LNCAP (cell line): ENCODE measurements at regions not wholly inside any gene's neighbourhood (a gene's known extent, or its start where the extent isn't known, plus 50 kb on each side); places are given as distances from the start of the nearest gene placed in this dataset.

Source experiments
- TF ChIP-seq, protein P1 (sequence below): fragments of 450-650 bp; IDR thresholded peaks from 2 replicates; pipeline ENCODE4 v1.5.1; 2017; ENCODE audit warnings: mild to moderate bottlenecking

DNA sequence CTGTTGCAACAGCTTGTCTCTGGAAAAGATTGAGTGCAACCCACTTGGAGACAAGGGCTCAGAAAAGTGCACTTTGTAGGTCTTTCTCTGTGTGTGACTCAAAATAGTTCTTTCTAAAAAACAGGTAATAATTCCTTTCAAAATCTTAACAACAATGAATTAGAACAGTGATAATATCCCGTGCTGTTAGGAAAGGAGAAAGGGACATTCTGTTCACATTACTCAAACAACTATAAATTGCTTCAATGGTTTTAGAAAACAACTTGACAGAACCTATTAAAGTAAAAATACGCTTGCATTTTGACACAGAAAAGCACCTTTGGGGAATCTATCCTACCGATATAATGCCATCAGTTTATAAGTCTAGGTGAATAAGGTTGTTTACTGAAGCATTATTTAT, 468.1 kb upstream of the DPP6 start:
- TF ChIP-seq, protein P1, sequence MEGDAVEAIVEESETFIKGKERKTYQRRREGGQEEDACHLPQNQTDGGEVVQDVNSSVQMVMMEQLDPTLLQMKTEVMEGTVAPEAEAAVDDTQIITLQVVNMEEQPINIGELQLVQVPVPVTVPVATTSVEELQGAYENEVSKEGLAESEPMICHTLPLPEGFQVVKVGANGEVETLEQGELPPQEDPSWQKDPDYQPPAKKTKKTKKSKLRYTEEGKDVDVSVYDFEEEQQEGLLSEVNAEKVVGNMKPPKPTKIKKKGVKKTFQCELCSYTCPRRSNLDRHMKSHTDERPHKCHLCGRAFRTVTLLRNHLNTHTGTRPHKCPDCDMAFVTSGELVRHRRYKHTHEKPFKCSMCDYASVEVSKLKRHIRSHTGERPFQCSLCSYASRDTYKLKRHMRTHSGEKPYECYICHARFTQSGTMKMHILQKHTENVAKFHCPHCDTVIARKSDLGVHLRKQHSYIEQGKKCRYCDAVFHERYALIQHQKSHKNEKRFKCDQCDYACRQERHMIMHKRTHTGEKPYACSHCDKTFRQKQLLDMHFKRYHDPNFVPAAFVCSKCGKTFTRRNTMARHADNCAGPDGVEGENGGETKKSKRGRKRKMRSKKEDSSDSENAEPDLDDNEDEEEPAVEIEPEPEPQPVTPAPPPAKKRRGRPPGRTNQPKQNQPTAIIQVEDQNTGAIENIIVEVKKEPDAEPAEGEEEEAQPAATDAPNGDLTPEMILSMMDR: no peak

DNA sequence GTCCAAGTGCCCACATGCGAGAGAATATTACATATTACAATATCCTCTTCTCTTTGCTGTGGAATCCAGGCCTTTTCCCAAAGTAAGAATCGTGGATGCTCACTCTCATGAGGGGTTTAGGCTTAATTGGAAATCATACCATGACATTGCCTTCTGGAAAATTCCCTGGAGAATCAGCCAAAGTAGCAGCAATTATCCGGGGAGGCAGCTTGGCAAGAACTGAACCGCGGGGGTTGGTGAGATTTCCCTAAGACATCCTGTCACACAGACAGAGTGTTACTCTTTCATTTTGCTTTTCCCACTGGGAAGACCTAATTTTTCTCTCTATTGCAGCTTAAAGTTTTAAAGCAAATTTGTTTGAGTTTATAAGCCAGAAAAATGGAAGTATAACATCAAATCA, 463.6 kb upstream of the DPP6 start:
- TF ChIP-seq, protein P1: no peak

DNA sequence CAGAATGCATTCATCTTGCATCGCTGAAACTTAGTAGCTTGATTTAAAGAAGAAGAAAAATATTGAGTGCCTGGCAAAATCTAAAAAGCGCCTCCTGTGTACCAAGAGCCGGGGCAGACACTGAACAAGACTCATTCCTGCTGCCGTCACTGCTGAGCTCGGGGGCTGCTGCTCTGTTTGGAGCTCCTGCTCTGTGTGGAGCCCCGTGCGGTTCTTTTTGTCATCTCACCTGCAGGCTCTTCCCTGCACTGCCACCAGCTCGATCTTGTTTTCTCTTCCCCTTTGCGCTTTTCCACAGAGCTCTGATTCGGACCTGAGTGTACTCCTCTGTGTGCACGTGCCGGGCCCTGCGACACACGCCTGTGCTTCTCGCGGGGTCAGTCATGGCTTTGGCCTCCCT, 462.1 kb upstream of the DPP6 start:
- TF ChIP-seq, protein P1: no peak

DNA sequence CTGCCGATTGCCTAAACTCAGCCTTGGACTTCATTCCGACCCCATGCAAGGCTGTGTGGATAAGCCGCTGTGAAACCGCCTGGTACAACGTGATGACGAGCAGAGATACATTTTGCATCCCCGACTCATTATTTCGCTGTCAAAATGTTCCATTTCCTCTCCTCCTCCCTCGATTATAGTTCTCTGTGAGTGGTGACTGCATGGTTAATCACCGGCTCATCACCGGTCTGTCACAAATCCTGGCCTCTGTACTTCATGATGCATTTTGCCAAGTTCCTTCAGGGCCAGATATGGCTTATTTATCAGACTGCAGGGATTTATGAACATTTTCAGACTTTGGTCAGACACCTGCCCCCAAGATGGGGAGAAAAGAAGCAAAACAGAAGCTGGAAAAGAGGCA, 461.6 kb upstream of the DPP6 start:
- TF ChIP-seq, protein P1: no peak

DNA sequence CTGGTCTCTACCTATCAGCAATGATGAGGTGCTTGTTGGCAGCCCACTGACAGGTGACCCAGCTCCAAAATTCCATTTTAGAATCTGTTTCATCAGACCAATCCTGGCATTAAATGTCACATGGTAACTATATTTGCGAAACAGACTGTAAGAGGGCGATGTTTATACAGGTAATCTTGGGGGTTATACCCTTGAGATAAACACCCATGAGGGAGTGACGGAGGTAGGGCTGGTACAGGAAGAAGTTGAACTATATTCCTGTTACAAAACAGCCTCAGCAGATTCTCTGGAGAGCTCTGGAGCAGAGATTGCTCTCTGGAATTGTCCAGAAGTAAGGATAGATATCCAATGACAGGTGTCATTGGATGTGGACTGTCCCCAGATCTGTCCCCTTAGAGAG, 444.8 kb upstream of the DPP6 start:
- TF ChIP-seq, protein P1: no peak

DNA sequence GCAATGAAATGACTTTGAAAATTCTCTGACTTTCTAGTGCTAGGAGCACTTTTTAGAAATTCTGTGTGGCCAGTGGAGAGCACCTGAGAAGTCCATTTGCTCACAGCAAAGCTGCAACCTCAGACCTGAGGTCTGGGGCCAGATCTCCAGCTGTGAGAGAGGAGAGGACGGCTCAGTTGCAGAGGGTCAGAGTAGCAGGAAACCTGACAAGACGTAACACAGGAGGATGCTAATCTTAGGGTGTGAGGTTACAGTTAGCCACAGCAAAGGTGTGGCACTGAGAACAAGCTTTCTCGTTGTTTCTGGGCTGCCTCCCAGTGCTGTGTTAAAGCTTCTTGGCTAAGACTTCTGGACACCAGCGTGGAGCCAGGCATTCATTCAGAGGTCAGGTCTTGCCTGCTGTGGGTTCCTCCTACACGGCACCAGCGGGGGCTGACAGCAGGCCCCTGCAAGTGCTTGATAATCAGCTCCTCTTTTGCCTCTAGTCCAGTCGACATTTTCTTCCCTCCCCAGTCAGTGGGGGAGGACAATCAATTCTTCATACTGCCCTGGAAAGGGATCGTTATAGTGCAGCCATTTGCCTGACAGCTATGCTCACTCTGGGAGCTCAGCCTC, 435.4 kb upstream of the DPP6 start:
- TF ChIP-seq, protein P1: no peak

DNA sequence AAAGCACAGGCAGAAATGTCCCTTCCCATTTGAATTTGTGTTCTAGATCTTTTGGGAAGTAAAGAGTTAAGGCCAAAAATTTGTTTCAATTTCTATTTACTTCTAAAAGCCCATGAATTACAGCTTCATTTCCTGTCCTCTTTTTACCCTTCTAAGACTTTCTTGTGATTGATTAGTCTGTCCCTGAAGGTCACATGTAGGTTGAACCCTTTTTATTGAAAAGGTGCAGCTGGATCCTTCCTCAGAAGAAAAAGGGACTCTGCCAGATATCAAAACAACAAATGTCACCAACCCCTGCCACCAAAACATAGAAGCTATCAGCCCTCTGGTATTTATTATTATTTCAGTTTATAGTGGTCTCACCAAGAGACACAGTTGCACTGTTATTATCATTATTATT, 424.9 kb upstream of the DPP6 start:
- TF ChIP-seq, protein P1: no peak

DNA sequence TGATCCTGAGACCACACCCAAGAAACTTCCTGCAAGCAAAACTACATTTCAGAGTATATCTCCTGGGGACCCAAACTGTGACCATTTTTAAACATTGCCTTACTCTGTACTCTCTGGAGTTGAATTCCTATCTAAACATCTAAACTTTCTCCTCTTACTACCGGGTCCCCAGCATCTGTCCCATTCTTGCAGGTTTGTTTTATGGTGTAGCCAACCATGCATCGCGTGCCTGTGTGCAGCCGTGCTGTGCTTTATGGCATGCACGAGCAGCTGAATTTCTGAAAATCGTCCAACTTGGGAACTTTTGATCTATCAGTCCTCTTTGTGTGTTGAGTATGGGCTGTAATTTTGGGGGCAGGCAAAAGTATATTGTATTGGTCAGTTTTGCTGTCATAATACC, 423.8 kb upstream of the DPP6 start:
- TF ChIP-seq, protein P1: no peak
